ENCODE measurements at regions not wholly inside any gene's neighbourhood (a gene's known extent, or its start where the extent isn't known, plus 50 kb on each side); places are given as distances from the start of the nearest gene placed in this dataset.
"Not testable (repeated sequence)": the region's sequence is repeated elsewhere in the genome, so short reads cannot be mapped to it uniquely, and the experiment has no call there.

DNA sequence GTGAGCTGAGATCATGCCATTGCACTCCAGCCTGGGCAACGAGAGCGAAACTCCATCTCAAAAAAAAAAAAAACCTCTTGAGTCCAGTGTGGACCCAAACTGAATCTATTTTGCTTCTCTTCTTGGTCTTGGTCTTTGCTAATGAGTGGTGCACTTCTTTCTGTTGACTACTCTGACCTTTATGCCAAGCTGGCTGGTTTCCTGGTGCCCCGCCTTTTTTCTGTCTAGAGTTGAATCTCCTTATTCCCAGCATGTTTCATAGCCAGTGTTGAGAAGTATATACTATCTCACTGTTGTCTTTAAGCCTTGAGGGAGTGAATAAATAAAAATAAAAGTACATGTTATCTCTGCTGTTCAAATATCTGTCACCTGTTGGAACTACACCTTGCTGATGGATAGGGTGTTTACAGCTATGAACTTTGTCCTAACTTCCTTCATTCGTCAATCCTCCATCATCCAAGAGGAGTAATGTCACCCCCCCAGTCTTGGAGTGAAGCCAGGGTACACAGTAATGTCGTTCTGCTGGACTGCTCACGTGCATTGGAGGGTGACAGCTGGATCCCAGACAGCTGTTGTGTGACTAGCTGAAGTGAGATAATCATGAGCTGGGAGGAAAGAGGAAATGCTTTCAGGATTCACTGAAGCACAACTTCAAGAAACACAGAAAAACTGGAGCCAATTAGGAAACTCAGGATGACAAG, 99.3 kb upstream of the PRKG2 start:
- no peak for DNase-seq

DNA sequence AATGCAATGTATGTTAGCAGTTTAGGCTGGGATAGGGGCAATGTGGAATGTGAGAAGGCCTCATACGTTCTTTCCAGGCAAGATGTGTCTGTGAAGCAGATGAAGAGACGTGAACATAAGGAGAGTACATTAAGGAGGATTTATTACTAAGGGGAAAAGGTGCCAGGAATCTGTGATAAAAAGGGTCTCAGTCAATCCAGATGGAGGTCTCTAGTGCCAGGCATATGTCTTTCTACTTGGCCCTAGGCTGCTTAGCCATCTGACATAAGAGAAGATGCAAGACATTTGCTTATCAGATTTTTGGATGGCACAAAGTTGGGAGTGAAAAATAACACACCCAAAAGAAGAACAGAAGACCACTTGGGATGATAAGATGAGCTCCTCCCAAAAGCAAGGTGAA, 93.0 kb upstream of the PRKG2 start:
- peak in 1 of 2 experiments; percentile 23 for DNase-seq

DNA sequence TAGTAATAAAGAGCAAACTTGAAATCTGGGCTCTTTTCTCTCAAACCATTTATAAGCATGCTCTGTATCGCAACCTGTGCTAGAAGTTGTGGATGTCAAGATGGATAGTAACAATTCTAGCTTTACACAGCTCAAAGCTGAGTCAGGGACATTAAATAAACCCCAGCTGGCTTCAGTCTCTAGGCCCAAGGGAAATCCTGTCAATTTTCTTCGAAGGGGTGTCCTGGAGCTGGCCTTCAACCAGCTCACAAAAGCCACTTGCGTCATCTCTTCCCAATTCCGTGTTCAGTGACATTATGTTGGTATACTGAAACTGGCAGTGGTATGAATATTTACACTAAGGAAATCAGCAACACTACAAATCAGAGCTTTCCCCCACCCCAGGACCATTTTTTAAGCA, 89.8 kb upstream of the PRKG2 start:
- no peak for DNase-seq

DNA sequence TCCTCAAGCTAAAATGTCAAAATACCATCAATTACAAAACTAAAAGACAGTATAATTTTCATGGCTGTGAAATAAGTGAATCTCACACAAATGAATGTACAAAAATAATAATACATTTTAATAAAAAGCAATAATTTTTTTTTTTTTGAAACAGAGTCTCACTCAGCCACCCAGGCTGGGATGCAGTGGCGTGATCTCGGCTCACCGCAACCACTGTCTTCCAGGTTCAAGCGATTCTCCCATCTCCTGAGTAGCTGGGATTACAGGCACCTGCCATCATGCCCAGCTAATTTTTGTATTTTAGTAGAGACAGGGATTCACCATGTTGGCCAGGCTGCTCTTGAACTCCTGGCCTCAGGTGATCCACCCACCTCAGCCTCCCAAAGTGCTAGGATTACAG, 85.3 kb upstream of the PRKG2 start:
- DNase-seq, result not testable (repeated sequence)

DNA sequence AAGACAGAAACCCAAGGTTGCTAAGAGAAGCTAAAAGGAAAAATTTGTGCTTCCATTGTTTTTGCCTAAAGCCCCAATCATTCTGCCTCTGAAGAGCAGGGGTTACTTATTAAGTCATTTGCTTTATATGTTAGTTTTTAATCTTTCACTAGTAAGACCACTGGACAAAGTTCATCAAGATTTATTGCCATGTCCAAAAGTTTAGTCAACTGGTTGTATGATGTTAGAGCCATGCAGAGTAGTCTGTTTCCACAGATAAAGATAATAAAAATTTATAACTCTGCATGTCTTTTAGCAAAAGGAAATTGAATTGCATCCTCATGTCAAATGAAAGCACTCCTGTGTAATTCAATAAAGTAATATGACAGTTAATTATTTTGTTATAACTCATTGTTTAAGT, 75.8 kb upstream of the PRKG2 start:
- no peak for DNase-seq

DNA sequence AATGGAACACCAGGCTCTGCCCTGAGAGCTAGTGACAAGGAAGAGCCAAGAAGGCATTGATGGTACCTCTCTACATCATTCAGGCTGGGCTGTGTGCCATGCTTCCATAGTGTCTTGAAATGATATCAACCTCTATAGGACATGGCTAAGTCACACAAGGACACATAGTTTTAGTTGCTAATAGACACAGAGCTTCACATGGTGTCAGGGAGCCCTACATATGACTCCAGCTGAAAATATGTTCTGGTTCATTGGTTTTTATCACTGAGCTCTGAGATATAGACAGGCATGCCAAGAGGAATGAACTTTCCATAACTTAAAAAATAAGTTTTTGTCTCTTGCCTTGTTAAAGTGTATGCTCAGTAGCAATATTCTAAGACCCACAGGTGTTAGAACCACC, 72.1 kb upstream of the PRKG2 start:
- no peak for DNase-seq

DNA sequence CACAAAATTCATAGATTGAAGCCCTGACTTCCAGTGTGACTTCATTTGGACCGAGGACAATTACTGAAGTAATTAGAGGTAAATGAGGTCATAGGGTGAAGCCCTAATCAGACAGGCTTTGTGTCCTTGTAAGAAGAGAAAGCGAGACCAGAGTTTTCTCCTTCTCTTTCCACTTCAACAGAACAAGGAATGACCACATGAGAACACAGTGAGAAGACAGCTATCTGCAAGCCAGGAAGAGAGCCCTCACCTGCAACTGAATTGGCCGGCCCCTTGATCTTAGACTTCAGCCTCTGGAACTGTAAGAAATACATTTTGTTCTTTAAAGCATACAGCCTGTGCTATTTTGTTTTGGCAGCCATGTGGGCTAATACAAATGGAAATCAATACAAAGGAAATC, 67.1 kb upstream of the PRKG2 start:
- no peak for DNase-seq

DNA sequence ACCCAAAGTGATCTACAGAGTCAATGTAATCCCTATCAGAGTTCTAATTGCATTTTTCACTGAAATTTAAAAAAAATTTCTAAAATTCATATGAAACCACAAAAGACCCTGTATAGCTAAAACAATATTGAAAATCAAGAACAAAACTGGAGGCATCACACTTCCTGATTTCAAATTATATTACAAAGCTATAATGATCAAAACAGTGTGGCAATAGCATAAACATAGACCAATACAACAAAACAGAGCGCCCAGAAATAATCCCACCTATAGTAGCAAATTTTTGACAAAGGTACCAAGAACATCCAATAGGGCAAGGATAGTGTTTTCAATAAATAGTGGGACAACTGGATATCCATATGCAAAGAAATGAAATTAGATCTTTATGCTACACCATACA, 59.4 kb upstream of the PRKG2 start:
- no peak for DNase-seq

DNA sequence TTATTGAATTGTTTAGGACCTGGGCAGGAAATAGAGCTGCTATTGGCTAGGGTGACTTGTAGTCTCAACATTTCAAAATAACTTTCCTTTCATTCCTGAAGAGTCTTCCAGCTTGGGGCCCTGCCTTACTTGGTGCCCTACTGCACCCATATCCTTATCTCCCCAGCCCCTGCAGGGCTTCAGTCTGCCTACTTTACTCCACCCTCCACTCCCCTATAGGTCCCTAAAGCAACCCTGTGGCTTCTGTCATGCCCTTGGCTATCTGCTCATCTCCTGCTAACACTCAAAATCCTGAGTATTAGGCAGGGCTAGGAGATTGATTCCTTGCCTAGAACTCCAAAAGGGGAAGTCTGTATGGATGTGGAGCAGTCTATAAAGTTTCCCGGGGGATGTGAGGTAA, 57.6 kb upstream of the PRKG2 start:
- no peak for DNase-seq

All from NCI-H446 (cell line).